HCT116 (cell line): ENCODE measurements at regions not wholly inside any gene's neighbourhood (a gene's known extent, or its start where the extent isn't known, plus 50 kb on each side); places are given as distances from the start of the nearest gene placed in this dataset.

Experiments
- CEBPB ChIP-seq: IDR thresholded peaks from 2 replicates; pipeline ENCODE4 v1.6.1; 2012; ENCODE audit warnings: low read depth
- CTCF ChIP-seq, 3 experiments: fragments of 200-600 bp in 1 of 3; sonication (generic) in 1 of 3; IDR thresholded peaks in 2 of 3; conservative IDR thresholded peaks in 1 of 3; 2 replicates each; pipeline ENCODE4 v1.5.1; 2012 to 2017; ENCODE audit warnings: low read depth in 2 of 3, low read length in 2 of 3, antibody characterized with exemption in 1 of 3, borderline replicate concordance in 1 of 3, control low read depth in 1 of 3, mild to moderate bottlenecking in 1 of 3, mixed read lengths in 1 of 3, mixed run types in 1 of 3, moderate library complexity in 1 of 3; ENCODE audit not compliant: insufficient read depth in 1 of 3
- EGR1 ChIP-seq: IDR thresholded peaks from 2 replicates; pipeline ENCODE4 v1.6.1; 2012; ENCODE audit warnings: low read depth
- EZH2 ChIP-seq: fragments of 200-600 bp; sonication (generic); IDR thresholded peaks from 2 replicates; pipeline ENCODE4 v1.6.1; 2017; ENCODE audit warnings: antibody characterized with exemption, mixed run types
- MAX ChIP-seq: IDR thresholded peaks from 2 replicates; pipeline ENCODE4 v1.6.1; 2012
- POLR2A ChIP-seq: IDR thresholded peaks from 2 replicates; pipeline ENCODE4 v1.7.0; 2011; ENCODE audit warnings: borderline replicate concordance; ENCODE audit not compliant: insufficient read depth, insufficient read length; ENCODE audit errors: extremely low read depth
- POLR2AphosphoS5 ChIP-seq: IDR thresholded peaks from 2 replicates; pipeline ENCODE4 v1.6.1; 2011; ENCODE audit warnings: mild to moderate bottlenecking, low read depth, low read length, moderate library complexity
- RAD21 ChIP-seq: IDR thresholded peaks from 2 replicates; pipeline ENCODE4 v1.6.1; 2012; ENCODE audit warnings: low read depth, mild to moderate bottlenecking
- REST ChIP-seq: IDR thresholded peaks from 2 replicates; pipeline ENCODE4 v1.6.1; 2012; ENCODE audit warnings: low read depth
- SP1 ChIP-seq: IDR thresholded peaks from 2 replicates; pipeline ENCODE4 v1.6.1; 2012; ENCODE audit warnings: low read depth
- SRF ChIP-seq: IDR thresholded peaks from 2 replicates; pipeline ENCODE4 v1.6.1; 2012; ENCODE audit warnings: low read depth
- TCF7L2 ChIP-seq: IDR thresholded peaks from 2 replicates; pipeline ENCODE4 v1.7.0; 2011; ENCODE audit warnings: borderline replicate concordance, inconsistent platforms; ENCODE audit not compliant: insufficient read depth, insufficient read length; ENCODE audit errors: extremely low read depth
- YY1 ChIP-seq: IDR thresholded peaks from 2 replicates; pipeline ENCODE4 v1.6.1; 2011; ENCODE audit warnings: low read length, low read depth, moderate library complexity, mild to moderate bottlenecking; ENCODE audit not compliant: insufficient replicate concordance; ENCODE audit errors: extremely low read depth
- ZBTB33 ChIP-seq: IDR thresholded peaks from 2 replicates; pipeline ENCODE4 v1.6.1; 2011; ENCODE audit warnings: mild to moderate bottlenecking, low read length, moderate library complexity; ENCODE audit not compliant: insufficient replicate concordance; ENCODE audit errors: extremely low read depth

- no peak for TF ChIP-seq CTCF (IDR thresholded peaks at IDR 0.05 in 2 of 3, conservative IDR thresholded peaks at IDR 0.05 in 1 of 3; ENCODE audit: borderline replicate concordance in 1 of 3, insufficient read depth in 1 of 3, low read depth in 2 of 3, low read length in 2 of 3)
- TF ChIP-seq CEBPB: no peak
- no peak for TF ChIP-seq REST
- TF ChIP-seq ZBTB33: no peak
- no peak for TF ChIP-seq POLR2A
- no peak for TF ChIP-seq YY1
- no peak for TF ChIP-seq SRF
- no peak for TF ChIP-seq EZH2
- TF ChIP-seq TCF7L2: no peak
- TF ChIP-seq RAD21: no peak
- no peak for TF ChIP-seq MAX
- no peak for TF ChIP-seq EGR1
- no peak for TF ChIP-seq POLR2AphosphoS5
- TF ChIP-seq SP1: no peak
These were observed 230.9 kb downstream of the CDH9 start for GRCh38 chr5:26807231-26808199.
